HG02798 (cell line): ENCODE measurements at regions not wholly inside any gene's neighbourhood (a gene's known extent, or its start where the extent isn't known, plus 50 kb on each side); places are given as distances from the start of the nearest gene placed in this dataset.
A peak's percentile ranks its signal among the peaks of the same experiment; 100 is the strongest.
"Not testable (repeated sequence)": the region's sequence is repeated elsewhere in the genome, so short reads cannot be mapped to it uniquely, and the experiment has no call there.

Experiments
- ATAC-seq: cut with Tn5 transposase; IDR thresholded peaks from one replicate; pipeline ENCODE4 v1.9.1; 2021; ENCODE audit warnings: mild to moderate bottlenecking; ENCODE audit not compliant: unreplicated experiment, poor library complexity

DNA sequence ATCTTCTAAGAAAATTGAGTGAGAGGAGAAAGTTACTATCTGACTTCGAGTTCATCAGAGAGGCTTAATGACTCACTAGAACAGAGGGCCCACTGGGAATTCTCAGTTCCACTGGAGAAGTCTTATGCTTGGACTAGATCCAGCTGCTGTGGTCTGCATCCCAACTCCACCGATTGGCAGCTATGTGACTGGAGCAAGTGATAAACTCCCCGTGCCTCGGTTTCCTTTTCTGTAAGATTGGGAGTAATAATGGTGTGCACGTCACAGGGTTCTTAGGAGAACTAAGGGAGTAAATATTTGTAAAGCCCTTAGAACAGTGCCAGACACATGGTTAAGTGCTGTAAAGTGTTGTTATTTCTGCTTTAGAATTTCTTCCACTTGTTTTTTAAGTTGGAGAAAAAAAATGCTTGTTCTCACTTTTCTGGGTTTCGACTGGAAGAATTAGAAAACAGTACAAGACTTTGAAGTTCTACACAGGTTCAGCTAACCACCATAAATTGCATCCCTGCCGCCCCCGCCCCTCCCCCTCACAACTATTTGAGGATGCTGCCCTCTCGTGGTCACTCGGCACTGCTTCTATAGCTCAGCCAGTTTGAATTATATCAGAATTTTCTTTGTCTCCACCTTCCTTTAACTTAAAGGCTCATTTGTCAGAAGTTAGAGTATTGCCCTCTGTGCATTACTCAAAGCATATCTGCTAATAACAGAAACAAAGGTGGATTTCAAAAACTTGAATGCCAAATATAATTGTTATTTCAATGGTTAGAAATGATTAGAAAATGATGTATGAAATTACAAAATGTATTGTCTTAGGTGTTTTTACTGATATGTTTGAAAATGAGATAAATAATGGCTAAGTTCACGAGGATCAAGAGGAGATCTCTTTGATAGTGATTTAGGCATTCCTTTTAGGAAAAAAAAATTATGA lies 95.0 kb upstream of the IFNGR1 start:
- ATAC-seq = peak; percentile 55

DNA sequence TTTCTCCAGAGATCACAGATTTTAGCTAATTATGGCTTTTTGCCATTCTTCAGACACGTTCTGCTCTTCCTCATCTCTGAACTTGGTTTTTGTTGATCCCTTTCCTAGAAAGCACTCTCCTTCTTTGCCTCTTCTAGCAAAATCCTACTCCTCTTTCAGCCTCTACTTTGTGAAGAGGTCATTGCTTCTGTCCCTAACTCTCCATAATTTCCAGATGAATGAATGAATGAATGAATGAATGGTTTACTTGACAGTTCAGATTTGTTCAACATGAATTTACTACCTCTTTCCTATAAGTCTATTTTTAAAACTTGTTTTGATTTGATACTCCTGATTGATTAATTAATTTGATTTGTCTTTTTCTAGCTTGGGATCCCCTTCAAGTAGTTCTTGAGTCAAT lies 94.0 kb upstream of the IFNGR1 start:
- ATAC-seq = no peak

DNA sequence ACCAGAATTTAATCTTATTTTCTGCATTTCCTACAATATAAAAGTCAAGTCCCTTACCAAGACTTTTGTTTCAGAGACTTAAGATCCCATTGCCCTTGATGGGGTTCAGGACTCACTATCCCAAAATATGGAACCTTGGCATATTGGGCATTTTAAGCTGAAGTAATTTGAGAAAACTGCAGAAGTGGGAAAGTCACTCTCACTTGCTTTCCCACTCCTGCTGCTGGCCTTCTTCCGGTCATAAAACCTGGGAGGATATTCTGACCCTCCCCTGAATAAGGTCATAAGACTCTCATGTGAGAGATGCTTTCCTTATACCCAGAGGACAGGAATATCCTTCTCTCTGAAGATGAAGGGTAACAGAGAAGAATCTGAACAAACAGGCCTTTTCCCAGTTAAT lies 92.8 kb upstream of the IFNGR1 start:
- no peak for ATAC-seq

DNA sequence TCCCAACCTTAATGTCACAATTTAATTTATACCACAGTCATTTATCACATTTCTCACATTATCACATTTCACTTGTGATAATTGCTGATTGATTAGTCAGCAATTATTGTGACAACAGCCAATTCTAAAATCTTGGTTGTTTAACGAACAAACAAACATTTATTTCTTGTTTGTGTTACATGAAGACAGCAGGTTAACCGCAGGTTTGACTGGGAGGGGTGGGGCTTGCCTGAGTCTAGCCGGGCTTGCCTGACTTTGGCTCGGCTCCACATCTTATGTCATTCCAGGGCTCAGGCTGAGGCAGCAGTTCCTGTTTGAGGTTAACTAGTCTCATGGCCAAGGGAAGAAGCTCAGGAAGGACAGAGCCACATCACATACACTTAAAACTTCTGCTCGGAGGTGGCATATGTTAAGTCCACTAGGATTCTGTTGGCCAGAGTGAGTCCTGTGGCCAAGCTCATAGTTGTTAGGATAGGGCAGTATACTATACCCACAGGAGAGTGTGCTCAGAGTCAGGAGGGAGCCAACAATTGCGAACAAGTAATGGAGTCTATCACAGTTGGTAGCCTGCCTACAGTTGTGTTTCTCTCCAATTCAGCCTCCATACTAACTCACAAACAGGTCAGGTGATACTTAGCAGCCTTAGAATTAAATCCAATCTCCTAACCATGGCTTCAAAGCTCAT lies 90.0 kb upstream of the IFNGR1 start:
- no peak for ATAC-seq

DNA sequence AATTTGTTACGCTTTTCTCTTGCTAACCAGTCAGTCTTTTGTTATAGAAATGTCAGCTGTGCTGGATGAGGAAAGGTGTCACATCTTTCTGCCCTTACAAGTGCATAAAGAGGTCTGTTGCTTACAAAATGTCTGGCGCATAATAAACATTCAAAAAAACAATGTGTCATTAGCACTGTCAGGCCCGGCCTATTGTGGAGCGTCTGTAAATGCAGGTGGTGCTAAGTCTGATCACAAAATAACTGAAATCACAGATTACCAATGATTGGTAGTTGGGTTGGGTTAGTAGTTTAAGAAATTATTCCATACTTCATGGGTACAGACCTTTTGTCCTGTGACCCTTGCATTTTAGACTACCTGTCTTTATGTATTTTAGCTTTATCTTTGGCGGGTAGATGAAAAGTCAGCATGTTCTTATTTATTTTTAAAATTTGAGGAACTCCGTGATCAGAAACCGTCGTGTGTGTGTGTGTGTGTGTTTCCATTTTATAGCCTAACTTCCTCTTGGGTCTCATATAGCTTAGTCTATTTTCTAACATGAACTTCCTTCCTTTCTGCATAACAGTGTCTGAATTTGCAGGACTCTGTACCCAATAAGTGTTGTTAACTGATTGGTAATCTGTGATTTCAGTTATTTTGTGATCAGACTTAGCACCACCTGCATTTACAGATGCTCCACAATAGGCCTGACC lies 88.1 kb upstream of the IFNGR1 start:
- no peak for ATAC-seq

DNA sequence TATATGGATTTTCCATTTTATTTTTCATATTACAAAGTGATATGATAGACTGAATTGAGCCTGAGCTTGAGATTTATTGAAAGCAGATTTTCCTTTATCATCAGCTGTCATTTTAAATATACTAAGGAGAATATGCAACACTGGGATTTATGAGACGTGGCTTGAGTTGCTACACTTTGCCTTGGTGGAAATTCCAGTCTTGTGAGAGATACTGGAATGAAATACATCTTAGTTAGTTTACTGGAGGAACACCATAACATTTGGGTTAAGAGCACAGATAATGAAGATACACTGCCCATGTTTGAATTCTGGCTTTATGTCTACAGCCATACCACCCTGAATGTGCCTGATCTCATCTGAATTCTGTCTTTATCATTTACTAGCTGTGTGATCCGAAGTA lies 86.5 kb upstream of the IFNGR1 start:
- no peak for ATAC-seq

DNA sequence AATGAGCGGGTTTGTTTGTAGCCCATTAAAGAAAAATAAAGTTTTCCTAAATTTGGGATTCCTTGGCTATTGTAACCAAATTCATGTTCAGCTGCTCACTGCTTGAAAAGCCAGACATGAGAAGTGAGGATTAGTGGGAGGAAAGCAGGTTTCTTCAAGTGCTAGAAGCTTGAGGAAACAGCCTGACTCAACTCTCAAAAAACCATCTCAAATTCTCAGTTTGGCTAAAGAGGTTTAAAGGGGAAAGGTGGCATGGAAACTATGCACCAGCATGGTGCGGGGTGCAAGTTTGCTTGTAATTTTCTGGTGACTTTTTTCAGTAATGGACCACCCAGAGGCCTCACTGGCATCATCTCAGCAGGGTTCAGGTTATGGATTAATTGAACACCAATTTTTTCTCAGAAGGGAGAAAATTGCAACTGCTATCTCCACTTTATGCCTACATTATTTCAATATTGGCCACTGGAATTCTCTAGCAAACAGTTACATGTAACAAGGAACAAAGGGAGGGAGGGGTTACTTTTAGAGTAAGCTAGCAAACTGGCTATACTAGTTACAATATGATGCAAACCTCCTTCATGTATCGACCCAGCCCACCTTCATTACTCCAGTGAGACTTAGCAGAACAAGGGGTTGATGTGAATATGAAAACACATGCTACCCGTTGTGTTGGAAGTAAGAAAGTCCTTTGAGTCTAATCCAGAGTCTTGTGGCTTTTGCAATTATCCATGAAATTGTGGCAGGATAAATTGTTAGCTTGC lies 85.0 kb upstream of the IFNGR1 start:
- no peak for ATAC-seq

DNA sequence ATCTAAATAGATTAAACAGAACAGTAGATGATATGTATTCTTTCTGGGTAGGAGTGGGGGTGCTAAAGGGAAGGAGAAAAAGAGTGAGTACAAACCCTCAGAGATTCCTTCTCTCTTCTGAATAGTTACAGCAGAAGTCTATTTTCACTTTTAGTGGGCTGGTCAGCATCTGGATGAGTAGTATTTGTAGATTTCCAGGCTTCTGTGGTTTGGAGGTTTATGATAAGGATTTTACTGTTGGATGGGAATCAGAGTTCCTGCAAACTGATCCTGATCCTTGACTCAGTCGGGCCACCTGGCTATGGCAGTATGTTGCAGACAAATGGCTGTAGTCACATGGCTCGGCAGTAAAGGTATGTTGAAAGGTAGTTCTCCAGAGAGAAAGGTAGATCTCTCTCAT lies 84.3 kb upstream of the IFNGR1 start:
- ATAC-seq = no peak

DNA sequence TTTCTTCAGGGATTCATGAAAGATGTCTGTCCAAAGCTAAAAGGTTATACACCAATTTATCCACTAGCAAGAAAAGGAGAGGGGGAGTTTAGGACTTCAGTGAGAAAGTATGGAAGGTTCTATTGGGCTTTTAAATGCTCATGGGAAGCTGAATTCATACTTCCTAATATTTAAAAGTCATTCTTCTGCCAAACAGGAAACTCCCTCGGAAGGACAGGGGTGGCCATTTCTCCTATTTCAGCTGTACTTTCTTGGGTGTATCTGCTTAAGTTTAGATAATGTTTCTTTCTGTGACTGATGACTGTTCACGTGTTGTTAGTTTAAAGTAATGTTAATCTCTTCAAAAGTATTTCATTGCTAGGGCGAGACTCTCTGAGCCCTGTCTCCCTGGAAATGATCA lies 80.5 kb upstream of the IFNGR1 start:
- no peak for ATAC-seq

DNA sequence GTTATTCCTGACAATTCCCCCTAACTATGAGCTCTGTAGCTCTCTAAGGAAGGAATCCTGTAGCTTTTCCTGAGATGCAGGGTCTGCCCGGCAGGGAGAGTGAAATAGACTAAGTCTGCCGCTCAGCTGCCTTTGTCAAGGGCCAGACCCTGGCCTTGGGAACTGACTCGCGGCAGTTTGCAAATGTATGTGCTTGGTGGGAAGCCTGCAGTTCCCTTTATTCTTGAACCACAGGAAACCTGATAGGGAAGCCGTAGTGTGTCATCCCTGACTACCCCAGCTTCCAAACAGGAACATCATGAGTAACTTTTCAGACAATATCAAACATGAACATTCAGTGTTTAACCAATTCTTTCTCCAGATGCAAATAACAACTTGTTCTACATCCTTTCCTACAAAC lies 78.7 kb upstream of the IFNGR1 start:
- ATAC-seq = no peak

DNA sequence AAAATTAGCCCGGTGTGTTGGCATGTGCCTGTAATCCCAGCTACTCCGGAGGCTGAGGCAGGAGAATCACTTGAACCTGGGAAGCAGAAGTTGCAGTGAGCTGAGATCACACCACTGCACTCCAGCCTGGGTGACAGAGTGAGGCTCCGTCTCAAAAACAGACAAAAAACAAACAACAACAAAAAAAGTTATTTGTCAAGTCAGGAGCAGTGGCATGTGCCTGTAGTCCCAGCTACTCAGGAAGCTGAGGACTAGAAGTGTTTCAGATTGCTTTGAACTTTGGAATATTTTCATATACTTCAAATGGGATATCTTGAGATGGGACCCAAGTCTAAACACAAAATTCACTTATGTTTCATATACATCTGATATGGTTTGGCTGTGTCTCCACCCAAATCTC lies 73.1 kb upstream of the IFNGR1 start:
- ATAC-seq = not testable (repeated sequence)

DNA sequence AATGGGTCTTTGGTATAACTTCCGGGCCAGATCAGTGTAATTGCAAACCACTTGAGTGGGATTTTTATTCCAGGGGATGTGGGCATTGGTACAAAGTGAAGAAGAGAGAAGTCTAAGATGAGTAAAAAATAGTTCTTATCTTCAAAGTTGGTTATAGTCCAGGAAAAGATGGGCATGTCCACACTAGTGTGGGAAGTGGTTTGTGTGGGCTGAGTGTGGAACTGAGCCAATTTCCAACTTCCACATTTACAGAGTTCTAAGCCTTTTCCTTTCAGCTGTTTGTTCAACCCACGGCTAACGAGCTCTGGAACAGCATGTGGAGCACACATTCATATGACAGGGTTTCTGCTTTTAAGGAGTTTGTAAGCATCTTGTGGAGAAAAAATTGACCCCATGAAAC lies 72.3 kb upstream of the IFNGR1 start:
- no peak for ATAC-seq

DNA sequence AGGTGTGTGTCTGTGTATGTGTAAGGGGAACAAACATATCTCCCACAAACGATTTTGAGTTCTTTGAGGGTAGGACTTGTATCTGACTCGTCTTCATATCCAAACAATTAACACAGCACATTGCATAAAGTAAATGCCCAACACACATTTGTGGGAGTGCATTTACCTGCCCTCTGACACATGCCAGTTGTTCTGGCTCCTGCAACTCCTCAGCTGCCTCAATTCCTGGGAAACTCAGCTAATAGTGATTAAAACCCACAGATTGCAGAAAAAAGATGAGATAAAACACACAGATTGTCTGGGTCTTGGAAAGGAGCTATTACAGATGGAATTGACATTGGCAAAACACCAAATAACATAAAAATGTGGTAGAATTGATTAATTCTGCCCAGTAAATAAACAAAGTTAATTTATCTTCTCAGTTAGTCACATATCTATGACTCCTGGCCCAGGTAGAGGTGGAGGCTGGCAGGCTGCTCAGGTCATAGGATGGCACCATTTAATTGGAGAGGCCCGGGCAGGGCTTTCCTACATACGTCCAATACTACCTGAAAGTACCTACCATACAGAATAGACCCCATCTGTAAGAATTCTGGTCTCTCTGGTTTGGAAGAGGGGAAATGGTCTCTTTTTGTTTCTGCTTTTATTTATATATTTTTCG lies 71.5 kb upstream of the IFNGR1 start:
- ATAC-seq = no peak

DNA sequence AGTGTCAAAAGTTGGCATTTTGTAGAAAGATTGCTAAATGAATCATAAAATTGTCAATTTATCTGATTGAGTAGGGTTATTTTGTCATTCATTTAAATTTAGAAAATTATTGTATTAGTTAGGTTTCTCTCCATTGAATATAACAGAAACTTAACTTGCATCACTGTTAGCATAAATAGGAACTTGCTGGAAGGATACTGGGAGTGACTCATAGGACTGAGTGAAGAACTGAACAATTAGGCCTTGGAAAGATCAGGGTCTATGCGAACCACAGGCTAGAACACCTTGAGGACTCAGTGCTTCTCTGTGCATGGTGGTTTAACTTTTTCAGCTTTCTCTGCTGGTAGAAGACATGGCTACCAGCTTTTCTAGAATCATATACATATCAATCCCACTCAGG lies 67.7 kb upstream of the IFNGR1 start:
- ATAC-seq = no peak

DNA sequence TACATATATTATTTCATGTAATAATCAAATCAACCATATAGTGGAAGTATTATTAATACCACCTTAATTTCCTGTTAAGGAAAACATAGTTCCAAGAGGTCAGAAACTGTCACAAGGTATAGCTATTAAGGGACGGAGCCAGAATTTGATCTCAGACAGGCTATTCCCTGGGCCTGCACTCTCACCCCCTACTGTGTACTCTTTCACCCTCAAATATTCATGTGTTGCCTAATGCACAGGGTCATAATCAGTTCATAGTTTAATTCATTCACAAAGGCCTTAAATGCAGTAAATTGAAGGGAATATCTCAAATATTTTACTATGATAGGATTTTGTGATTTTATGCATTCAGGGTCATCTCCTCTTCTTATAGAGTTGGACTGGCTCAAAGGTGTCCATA lies 67.2 kb upstream of the IFNGR1 start:
- no peak for ATAC-seq

DNA sequence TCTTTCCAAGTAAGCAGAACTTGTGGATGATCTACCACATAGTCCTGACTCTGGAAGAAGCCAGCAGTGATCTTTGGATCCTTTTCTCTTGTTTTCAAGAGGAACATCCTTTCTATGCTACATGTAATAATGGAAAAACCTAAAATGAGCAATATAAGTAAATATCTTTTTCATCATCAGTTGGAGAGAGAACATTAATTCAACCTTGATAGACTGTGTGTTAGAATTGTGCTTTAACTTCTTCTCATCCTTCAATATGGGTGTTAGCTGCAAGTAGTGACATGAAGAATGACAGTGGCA lies 65.6 kb upstream of the IFNGR1 start:
- ATAC-seq = no peak

DNA sequence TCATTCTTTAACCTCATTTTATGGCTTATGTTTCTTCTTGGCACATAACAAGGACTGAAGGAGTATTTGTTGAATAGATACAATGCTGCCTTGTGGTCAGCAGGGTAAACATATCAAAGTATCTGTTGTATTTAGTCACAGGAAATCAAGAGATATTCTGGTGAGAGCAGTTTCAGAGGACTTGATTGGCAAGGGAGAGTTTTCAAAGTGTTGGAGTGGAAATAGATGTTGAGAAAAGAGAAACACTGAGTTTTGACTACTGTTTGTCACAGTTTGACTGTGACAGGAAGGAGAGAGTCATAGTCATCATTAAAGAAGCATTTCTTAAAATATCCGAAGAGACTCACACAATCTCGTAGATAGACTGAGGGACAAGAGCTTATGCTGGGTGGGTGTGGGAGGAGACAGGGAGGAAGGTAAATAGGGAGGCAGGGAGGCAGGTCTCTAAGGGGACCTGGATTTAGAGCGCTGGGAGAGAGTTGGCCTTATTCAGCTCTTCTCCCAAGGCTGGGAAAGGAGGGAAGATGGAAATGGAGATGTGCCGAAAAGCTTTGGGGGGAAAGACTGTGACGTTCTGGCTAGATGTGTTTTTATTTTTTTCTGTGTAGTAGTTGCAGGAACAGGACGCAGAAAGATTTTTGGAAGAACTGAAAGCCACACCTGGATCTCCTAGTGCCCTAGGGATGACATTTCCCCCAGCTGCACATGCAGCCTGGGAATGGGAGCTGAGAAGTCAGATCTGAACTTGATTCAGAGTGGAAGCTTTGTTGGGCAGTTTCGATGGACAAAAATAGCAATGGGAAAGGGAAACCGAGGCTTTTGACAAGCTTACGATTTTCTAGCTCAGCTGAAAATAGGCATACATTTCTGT lies 65.0 kb upstream of the IFNGR1 start:
- ATAC-seq = peak; percentile 57

DNA sequence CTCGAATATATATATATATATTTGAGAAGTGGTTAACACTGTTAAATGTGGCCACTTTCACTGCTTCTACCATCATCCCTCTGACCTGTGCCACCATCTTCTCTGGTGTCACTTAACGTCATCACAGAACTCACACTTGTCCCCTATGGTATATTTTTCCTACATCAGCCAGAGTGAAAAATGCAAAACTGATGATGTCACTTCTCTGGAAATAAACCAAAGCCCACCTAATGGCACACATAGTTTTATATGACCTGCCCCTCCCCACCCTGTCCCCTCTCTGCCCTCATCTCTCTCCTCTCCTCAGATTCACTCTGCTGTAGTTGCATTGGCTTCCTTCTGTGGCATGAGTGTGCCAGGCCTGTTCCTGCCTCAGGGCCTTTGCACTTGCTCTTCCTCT lies 63.9 kb upstream of the IFNGR1 start:
- ATAC-seq = no peak

DNA sequence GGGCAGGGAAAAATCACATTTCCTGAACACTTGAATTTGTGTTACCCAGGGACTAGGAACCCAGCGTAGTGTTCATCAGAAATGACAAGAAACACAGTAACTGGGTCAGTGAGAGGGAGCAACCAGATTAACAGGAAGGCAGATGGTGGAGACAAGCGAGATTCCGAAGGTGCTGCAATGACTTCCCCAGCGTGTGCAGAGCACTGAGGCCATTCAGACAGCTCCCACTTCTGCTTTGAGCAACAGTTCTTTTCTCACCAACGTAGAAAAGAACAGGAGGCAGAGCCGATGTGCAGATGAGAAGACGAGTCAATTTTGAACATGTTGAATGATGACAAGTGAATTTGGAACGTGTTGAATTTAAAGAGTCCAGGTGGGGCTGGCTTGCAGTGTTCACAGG lies 63.1 kb upstream of the IFNGR1 start:
- no peak for ATAC-seq
